A549 (cell line): ENCODE measurements at regions not wholly inside any gene's neighbourhood (a gene's known extent, or its start where the extent isn't known, plus 50 kb on each side); places are given as distances from the start of the nearest gene placed in this dataset.

Experiments
- CBX8 ChIP-seq: fragments of 200-600 bp; sonication (generic); IDR thresholded peaks from 2 replicates; pipeline ENCODE4 v1.6.1; 2016
- CHD2 ChIP-seq: fragments of 150-350 bp; IDR thresholded peaks from 2 replicates; pipeline ENCODE4 v1.6.1; 2014; ENCODE audit warnings: low read length; ENCODE audit not compliant: partially characterized antibody
- EP300 ChIP-seq, 2 experiments: fragments of >200 bp; sonication (Bioruptor Twin); formaldehyde crosslinking; IDR thresholded peaks; 2 replicates in 1 of 2; 3 replicates in 1 of 2; pipeline ENCODE4 v1.6.1; 2016 to 2017
- PHF8 ChIP-seq: fragments of 200-600 bp; sonication (generic); IDR thresholded peaks from 2 replicates; pipeline ENCODE4 v1.6.1; 2016; ENCODE audit warnings: low read depth, mild to moderate bottlenecking, antibody characterized with exemption, moderate library complexity, borderline replicate concordance
- POLR2A ChIP-seq: IDR thresholded peaks from 2 replicates; pipeline ENCODE4 v1.6.1; 2012; ENCODE audit warnings: mild to moderate bottlenecking, low read length
- POLR2AphosphoS2 ChIP-seq: conservative IDR thresholded peaks from 2 replicates; pipeline ENCODE4 v1.6.1; 2012; ENCODE audit warnings: low read length, improper control_type of control experiment, inconsistent platforms
- TFCP2L1 ChIP-seq: fragments of 250-450 bp; sonication (Bioruptor Pico); IDR thresholded peaks from 2 replicates; pipeline ENCODE4 v1.5.0; 2021; ENCODE audit warnings: mild to moderate bottlenecking
- TF ChIP-seq, protein P1 (sequence below): fragments of >200 bp; sonication (Bioruptor Twin); formaldehyde crosslinking; IDR thresholded peaks from 3 replicates; pipeline ENCODE4 v1.5.1; 2016
- TF ChIP-seq, protein P2 (sequence below): IDR thresholded peaks from 2 replicates; pipeline ENCODE4 v1.6.1; 2012; ENCODE audit warnings: low read depth, borderline replicate concordance
- TF ChIP-seq, protein P3 (sequence below): fragments of 450-650 bp; IDR thresholded peaks from 2 replicates; pipeline ENCODE4 v1.6.1; 2014; ENCODE audit warnings: antibody characterized with exemption

DNA sequence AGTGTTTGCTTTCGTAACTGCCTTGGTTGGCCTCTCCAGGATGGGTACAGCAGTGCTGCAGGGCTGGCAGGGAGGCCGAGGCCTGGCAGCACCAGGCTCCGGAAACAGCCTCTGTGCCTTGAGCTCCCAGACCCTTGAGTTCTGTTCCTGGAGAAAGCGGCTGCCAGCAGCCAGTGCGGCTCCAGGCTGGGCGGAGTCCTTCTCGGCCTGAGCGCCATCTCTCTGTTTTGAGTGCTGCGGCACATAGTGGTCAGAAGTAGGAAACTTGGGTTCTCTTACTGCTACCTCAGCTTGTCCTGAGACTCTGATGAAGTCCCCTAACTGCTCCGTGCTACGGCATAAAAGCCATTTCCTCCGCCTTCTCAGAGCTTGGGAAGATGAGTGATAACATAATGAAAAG lies 65.9 kb downstream of the KCNA1 start:
- TF ChIP-seq EP300 (IDR thresholded peaks at IDR 0.05) (no peak), POLR2A (no peak), POLR2AphosphoS2 (no peak), TFCP2L1 (no peak), CHD2 (no peak), CBX8 (no peak), PHF8 (no peak)
- TF ChIP-seq, protein P1, sequence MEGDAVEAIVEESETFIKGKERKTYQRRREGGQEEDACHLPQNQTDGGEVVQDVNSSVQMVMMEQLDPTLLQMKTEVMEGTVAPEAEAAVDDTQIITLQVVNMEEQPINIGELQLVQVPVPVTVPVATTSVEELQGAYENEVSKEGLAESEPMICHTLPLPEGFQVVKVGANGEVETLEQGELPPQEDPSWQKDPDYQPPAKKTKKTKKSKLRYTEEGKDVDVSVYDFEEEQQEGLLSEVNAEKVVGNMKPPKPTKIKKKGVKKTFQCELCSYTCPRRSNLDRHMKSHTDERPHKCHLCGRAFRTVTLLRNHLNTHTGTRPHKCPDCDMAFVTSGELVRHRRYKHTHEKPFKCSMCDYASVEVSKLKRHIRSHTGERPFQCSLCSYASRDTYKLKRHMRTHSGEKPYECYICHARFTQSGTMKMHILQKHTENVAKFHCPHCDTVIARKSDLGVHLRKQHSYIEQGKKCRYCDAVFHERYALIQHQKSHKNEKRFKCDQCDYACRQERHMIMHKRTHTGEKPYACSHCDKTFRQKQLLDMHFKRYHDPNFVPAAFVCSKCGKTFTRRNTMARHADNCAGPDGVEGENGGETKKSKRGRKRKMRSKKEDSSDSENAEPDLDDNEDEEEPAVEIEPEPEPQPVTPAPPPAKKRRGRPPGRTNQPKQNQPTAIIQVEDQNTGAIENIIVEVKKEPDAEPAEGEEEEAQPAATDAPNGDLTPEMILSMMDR: no peak
- TF ChIP-seq, protein P2, sequence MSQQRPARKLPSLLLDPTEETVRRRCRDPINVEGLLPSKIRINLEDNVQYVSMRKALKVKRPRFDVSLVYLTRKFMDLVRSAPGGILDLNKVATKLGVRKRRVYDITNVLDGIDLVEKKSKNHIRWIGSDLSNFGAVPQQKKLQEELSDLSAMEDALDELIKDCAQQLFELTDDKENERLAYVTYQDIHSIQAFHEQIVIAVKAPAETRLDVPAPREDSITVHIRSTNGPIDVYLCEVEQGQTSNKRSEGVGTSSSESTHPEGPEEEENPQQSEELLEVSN: no peak
- TF ChIP-seq, protein P3, sequence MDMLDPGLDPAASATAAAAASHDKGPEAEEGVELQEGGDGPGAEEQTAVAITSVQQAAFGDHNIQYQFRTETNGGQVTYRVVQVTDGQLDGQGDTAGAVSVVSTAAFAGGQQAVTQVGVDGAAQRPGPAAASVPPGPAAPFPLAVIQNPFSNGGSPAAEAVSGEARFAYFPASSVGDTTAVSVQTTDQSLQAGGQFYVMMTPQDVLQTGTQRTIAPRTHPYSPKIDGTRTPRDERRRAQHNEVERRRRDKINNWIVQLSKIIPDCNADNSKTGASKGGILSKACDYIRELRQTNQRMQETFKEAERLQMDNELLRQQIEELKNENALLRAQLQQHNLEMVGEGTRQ: no peak
